ENCODE measurements at regions not wholly inside any gene's neighbourhood (a gene's known extent, or its start where the extent isn't known, plus 50 kb on each side); places are given as distances from the start of the nearest gene placed in this dataset.
A peak's percentile ranks its signal among the peaks of the same experiment; 100 is the strongest.

- Histone ChIP-seq H4K20me1 (ENCODE audit: control insufficient read depth, extremely low read depth, insufficient read depth, low read length) (no peaks in the 10 kb centered on the region), H3K4me3 (replicated peaks in 1 of 4; ENCODE audit: control extremely low read depth in 1 of 4, insufficient read depth in 1 of 4, low read depth in 3 of 4, low read length in 4 of 4) (no peak overlapping the region)
- DNase-seq (ENCODE audit: low read depth in 2 of 2): no peak
Observed at GRCh38 chr5:93071710-93072109, 509.3 kb downstream of the NR2F1-AS1 start.

GRCh38 chr5:93070938-93071337, 510.1 kb downstream of the NR2F1-AS1 start:
- Histone ChIP-seq H4K20me1 (ENCODE audit: control insufficient read depth, extremely low read depth, insufficient read depth, low read length) (no peaks in the 10 kb centered on the region), H3K9ac (ENCODE audit: insufficient read depth, low read length) (no peak overlapping the region), H3K9me3 (ENCODE audit: control insufficient read depth, insufficient read depth, low read depth, low read length) (no peaks in the 10 kb centered on the region), H3K79me2 (ENCODE audit: control insufficient read depth, insufficient read depth, low read length) (no peaks in the 10 kb centered on the region), H3K36me3 (ENCODE audit: control insufficient read depth, insufficient read depth, low read length) (no peaks in the 10 kb centered on the region), H2AFZ (ENCODE audit: low read length) (peak overlapping the region; percentile 93), H3K4me1 (ENCODE audit: control insufficient read depth, extremely low read depth, insufficient read depth, low read length) (peaks cover 5% of the 10 kb centered on the region), H3K27ac (ENCODE audit: insufficient read depth, low read length) (peak overlapping the region; percentile 17), H3K27me3 (ENCODE audit: control insufficient read depth, insufficient read depth, low read length) (no peaks in the 10 kb centered on the region), H3K4me3 (replicated peaks in 1 of 4; ENCODE audit: control extremely low read depth in 1 of 4, insufficient read depth in 1 of 4, low read depth in 3 of 4, low read length in 4 of 4) (no peak overlapping the region), H3K4me2 (ENCODE audit: extremely low read depth, insufficient read depth, low read length) (peak overlapping the region; percentile 56)
- peak in 1 of 2 donors; percentile 24 for DNase-seq (ENCODE audit: low read depth in 2 of 2)
- TF ChIP-seq EZH2 (IDR thresholded peaks at IDR 0.05; ENCODE audit: low read length, missing control alignments): no peak
- TF ChIP-seq CTCF (conservative IDR thresholded peaks at IDR 0.05 in 1 of 2, IDR thresholded peaks at IDR 0.05 in 1 of 2; ENCODE audit: low read depth in 1 of 2, low read length in 2 of 2): no peak

More at GRCh38 chr5:93071710-93072109, 509.3 kb downstream of the NR2F1-AS1 start:
- Histone ChIP-seq H2AFZ (ENCODE audit: low read length) (no peak overlapping the region), H3K27ac (ENCODE audit: insufficient read depth, low read length) (no peak overlapping the region), H3K9ac (ENCODE audit: insufficient read depth, low read length) (no peak overlapping the region), H3K4me2 (ENCODE audit: extremely low read depth, insufficient read depth, low read length) (no peak overlapping the region), H3K27me3 (ENCODE audit: control insufficient read depth, insufficient read depth, low read length) (no peaks in the 10 kb centered on the region), H3K9me3 (ENCODE audit: control insufficient read depth, insufficient read depth, low read depth, low read length) (no peaks in the 10 kb centered on the region), H3K79me2 (ENCODE audit: control insufficient read depth, insufficient read depth, low read length) (no peaks in the 10 kb centered on the region), H3K4me1 (ENCODE audit: control insufficient read depth, extremely low read depth, insufficient read depth, low read length) (peaks cover 5% of the 10 kb centered on the region), H3K36me3 (ENCODE audit: control insufficient read depth, insufficient read depth, low read length) (no peaks in the 10 kb centered on the region)
- TF ChIP-seq EZH2 (IDR thresholded peaks at IDR 0.05; ENCODE audit: low read length, missing control alignments) (no peak), CTCF (conservative IDR thresholded peaks at IDR 0.05 in 1 of 2, IDR thresholded peaks at IDR 0.05 in 1 of 2; ENCODE audit: low read depth in 1 of 2, low read length in 2 of 2) (no peak)

- H2AFZ ChIP-seq (ENCODE audit: low read length): peak overlapping the region; percentile 12
- DNase-seq (ENCODE audit: low read depth in 2 of 2): no peak
- no peak for TF ChIP-seq CTCF (conservative IDR thresholded peaks at IDR 0.05 in 1 of 2, IDR thresholded peaks at IDR 0.05 in 1 of 2; ENCODE audit: low read depth in 1 of 2, low read length in 2 of 2)
- no peak for TF ChIP-seq EZH2 (IDR thresholded peaks at IDR 0.05; ENCODE audit: low read length, missing control alignments)
- H3K79me2 ChIP-seq (ENCODE audit: control insufficient read depth, insufficient read depth, low read length): no peaks in the 10 kb centered on the region
- no peaks in the 10 kb centered on the region for H3K36me3 ChIP-seq (ENCODE audit: control insufficient read depth, insufficient read depth, low read length)
- H3K27me3 ChIP-seq (ENCODE audit: control insufficient read depth, insufficient read depth, low read length): no peaks in the 10 kb centered on the region
- H3K4me2 ChIP-seq (ENCODE audit: extremely low read depth, insufficient read depth, low read length): no peak overlapping the region
- no peak overlapping the region for H3K9ac ChIP-seq (ENCODE audit: insufficient read depth, low read length)
- H3K27ac ChIP-seq (ENCODE audit: insufficient read depth, low read length): no peak overlapping the region
- no peaks in the 10 kb centered on the region for H4K20me1 ChIP-seq (ENCODE audit: control insufficient read depth, extremely low read depth, insufficient read depth, low read length)
- H3K4me3 ChIP-seq (replicated peaks in 1 of 4; ENCODE audit: control extremely low read depth in 1 of 4, insufficient read depth in 1 of 4, low read depth in 3 of 4, low read length in 4 of 4): no peak overlapping the region
- H3K4me1 ChIP-seq (ENCODE audit: control insufficient read depth, extremely low read depth, insufficient read depth, low read length): peaks cover 5% of the 10 kb centered on the region
- no peaks in the 10 kb centered on the region for H3K9me3 ChIP-seq (ENCODE audit: control insufficient read depth, insufficient read depth, low read depth, low read length)
Observed at GRCh38 chr5:93069276-93069675, 511.7 kb downstream of the NR2F1-AS1 start.

Measured in fibroblast of lung (primary cell).